Fibroblast of the aortic adventitia (primary cell): ENCODE measurements at regions not wholly inside any gene's neighbourhood (a gene's known extent, or its start where the extent isn't known, plus 50 kb on each side); places are given as distances from the start of the nearest gene placed in this dataset.
A peak's percentile ranks its signal among the peaks of the same experiment; 100 is the strongest.

Source experiments
- DNase-seq: peaks from one replicate; pipeline ENCODE4 v3.0.0-alpha.2; 2010; ENCODE audit warnings: low read depth
- H3K4me3 ChIP-seq: 2 replicates; pipeline ENCODE4 v1.5.1; 2011; ENCODE audit warnings: low read depth, mild to moderate bottlenecking, control low read depth, low read length, moderate library complexity
- CTCF ChIP-seq: IDR thresholded peaks from 2 replicates; pipeline ENCODE4 v1.5.1; 2011; ENCODE audit warnings: mild to moderate bottlenecking, low read length, control low read depth, inconsistent platforms; ENCODE audit not compliant: insufficient read depth

GRCh38 chr18:53747663-53748160 is 476.8 kb downstream of the MBD2 start:
- TF ChIP-seq CTCF = no peak
- H3K4me3 ChIP-seq = no peak overlapping the region
- peak; percentile 58 for DNase-seq

- H3K4me3 ChIP-seq = no peak overlapping the region
- TF ChIP-seq CTCF = no peak
- DNase-seq = no peak
Observed at GRCh38 chr18:53747210-53747609, 477.3 kb downstream of the MBD2 start.

GRCh38 chr18:53745986-53746385 is 478.5 kb downstream of the MBD2 start:
- DNase-seq = no peak
- TF ChIP-seq CTCF = no peak
- no peak overlapping the region for H3K4me3 ChIP-seq

GRCh38 chr18:53745224-53745967 is 479.1 kb downstream of the MBD2 start:
- peak; percentile 27 for DNase-seq
- H3K4me3 ChIP-seq = no peak overlapping the region
- no peak for TF ChIP-seq CTCF

- no peak for DNase-seq
Observed at GRCh38 chr18:53739700-53740099, 484.8 kb downstream of the MBD2 start.

GRCh38 chr18:53735526-53735925 is 488.9 kb downstream of the MBD2 start:
- no peak for TF ChIP-seq CTCF
- no peak for DNase-seq
- no peak overlapping the region for H3K4me3 ChIP-seq

More at GRCh38 chr18:53739700-53740099, 484.8 kb downstream of the MBD2 start:
- no peak overlapping the region for H3K4me3 ChIP-seq
- TF ChIP-seq CTCF = no peak
